ENCODE measurements at regions not wholly inside any gene's neighbourhood (a gene's known extent, or its start where the extent isn't known, plus 50 kb on each side); places are given as distances from the start of the nearest gene placed in this dataset.
"Not testable (repeated sequence)": the region's sequence is repeated elsewhere in the genome, so short reads cannot be mapped to it uniquely, and the experiment has no call there.

DNA sequence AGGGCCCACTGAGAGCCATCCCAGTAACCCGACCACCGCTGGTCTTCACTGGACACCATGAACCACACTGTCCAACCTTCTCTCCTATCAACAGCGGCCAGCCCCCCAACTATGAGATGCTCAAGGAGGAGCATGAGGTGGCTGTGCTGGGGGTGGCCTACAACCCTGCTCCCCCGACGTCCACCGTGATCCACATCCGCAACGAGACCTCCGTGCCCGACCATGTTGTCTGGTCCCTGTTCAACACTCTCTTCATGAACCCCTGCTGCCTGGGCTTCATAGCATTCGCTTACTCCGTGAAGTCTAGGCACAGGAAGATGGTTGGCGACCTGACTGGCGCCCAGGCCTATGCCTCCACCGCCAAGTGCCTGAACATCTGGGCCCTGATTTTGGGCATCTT lies 423.8 kb upstream of the EPHA5 start:
- no peak for DNase-seq

DNA sequence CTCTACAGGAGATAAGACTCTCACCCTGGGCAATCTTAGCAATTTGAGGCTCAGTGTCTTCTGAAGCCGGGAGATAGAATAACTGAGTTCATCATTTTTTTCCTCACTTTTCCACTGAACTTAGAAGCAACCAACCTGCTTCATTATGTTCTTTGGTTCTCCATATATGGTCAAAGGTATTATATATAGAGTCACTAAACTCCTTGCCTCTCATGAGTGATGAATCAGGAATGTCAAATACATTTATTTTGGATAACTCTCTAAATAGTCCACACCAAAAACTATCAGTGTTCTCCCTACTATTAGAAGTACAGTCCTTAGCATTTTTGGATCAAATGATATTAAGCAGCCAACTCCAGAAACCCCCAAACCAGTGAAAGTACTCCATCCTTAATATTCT lies 421.5 kb upstream of the EPHA5 start:
- no peak for DNase-seq

- DNase-seq, result no peak
Measured at GRCh38 chr4:66073961-66074360, 403.7 kb upstream of the EPHA5 start.

DNA sequence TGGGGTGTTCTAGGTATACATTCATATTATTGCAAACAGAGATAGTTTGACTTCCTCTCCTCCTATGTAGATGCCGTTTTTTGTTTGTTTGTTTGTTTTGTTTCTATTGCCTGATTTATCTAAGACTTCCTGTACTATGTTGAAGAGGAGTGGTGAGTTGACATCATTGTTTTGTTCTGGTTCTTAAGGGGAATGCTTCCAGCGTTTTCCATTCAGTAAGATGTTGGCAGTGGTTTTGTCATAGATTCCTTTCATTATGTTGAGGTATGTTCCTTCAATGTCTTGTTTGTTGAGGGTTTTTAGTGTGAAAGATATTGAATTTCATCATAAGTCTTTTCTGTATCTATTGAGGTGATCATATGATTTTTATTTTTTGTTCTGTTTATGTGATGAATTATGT lies 401.6 kb upstream of the EPHA5 start:
- DNase-seq, result no peak

GRCh38 chr4:66062921-66063320 lies 392.6 kb upstream of the EPHA5 start:
- no peak for DNase-seq

GRCh38 chr4:66062044-66062443 lies 391.8 kb upstream of the EPHA5 start:
- no peak for DNase-seq

GRCh38 chr4:66059556-66059955 lies 389.3 kb upstream of the EPHA5 start:
- DNase-seq, result no peak

GRCh38 chr4:66059136-66059535 lies 388.8 kb upstream of the EPHA5 start:
- no peak for DNase-seq

- DNase-seq, result no peak
Measured at GRCh38 chr4:66055999-66056398, 385.7 kb upstream of the EPHA5 start.

DNA sequence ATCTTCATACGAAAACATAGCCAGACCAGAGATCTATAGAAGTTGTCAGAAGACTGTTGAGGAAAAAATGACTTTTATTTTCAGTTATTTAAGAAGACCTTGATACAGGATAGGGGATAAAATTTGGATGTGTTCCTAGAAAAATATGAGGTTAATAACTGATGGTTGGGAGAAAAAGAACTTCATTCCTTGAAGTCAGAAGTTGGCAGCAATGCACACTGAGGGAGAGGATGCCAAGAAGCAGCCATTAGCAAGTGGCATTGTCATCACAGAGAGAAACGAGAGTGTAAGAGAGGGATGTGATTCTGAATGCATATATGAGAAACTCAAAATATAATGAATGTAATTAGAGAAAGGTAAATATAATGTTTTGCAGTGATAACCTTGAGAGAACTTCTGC lies 382.1 kb upstream of the EPHA5 start:
- no peak for DNase-seq

DNA sequence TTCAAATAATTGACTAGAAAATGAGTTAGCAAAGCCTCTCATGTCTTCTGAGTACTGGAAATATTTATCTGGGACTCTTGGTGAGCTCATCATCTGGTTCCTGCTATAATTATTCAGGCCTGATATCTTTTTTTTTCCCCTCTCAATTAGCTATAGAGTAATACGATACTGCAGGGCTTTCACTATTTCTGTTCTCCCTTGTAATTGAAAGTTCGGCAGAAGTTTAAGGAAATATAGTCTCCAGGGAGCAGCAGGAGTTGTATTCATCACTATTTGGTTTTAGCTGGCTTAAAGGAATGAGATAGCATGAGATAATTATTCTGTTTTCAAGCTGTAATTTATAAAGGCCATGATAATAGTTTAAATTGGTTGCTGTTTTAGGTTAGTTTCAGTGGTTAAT lies 378.6 kb upstream of the EPHA5 start:
- DNase-seq, result no peak

DNA sequence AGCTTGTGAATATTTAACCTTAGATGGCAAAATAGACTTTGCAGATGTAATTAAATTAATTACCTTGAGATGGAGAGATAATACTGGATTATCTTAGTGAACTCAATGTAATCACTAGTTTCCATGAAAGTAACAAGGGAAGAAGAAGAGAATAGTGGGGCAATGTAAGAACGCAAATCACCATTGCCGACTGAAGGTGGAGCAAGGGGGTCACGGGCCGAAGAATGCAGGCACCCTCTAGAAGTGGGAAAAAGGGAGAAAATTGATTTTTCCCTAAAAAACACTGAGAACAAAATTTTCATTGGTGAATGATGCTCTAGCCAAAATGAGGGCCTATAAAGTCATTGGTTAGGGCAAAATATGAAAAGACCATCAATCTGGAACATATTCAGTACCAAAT lies 375.6 kb upstream of the EPHA5 start:
- no peak for DNase-seq

DNA sequence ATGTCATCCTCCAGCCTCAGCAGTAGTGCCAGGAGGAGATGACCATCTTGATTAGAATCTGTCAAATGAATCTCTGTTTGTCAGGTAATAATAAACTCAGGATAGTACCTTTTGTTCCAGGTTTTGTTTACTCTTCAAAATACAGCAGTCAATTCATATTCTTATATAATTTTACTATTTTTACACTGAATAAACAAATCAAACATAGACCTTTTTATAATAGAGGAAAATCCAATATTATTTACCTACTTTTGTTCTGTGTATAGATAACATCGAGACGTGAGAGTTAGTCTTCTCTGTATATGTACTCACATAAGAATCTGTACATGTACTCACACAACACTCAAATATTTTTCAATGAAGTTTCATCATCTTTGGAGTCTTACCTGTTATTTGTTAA lies 365.4 kb upstream of the EPHA5 start:
- DNase-seq, result no peak

DNA sequence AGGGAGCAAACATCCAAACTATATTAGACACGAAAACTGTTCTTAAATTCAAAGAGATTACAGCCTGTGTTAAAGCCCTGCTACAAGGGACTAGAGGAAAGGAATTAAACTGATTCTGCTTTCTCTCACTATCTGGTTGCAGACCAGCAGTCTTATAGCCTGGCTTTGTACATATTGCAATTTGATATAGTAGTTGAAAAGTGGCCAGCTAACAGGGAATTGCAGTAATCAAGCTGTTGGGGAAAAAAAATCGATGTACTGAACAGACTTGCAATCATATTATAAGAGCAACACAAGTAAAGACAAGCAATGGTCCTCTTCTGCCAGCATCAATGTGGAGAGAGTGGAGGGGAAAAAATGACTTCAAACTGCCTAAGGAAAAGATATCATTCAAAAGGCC lies 364.4 kb upstream of the EPHA5 start:
- DNase-seq, result no peak

DNA sequence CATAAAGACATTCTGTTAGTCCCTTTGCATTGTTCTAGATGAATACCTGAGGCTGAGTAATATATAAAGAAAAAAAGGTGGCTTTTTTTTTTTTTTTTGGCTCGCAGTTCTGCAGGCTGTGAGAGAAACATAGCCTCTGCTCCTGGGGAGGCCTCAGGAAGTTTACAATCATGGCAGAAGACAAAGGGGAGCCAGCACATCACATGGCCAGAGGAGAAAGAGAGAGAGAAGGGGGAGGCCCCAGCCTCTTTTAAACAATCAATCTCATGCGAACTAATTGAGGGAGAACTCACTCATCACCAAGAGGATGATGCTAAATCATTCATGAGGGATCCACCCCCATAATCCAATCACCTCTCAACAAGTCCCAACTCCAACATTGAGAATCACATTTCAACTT lies 364.0 kb upstream of the EPHA5 start:
- DNase-seq, result no peak

DNA sequence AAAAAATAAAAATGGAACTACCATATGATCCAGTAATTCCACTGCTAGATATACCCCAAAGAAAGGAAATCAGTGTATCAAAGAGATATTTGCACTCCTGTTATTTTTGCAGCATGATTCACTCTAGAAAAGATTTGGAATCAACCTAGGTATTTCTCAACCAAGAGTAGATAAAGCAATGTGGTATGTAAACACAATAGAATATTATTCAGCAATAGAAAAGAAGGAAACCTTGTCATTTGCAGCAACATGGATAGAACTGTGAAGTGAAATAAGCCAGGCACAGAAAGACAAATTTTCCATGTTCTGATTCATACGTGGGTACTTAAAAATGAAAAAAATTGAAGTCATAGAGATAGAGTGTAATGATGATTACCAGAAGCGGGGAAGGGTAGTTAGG lies 362.3 kb upstream of the EPHA5 start:
- DNase-seq, result no peak

DNA sequence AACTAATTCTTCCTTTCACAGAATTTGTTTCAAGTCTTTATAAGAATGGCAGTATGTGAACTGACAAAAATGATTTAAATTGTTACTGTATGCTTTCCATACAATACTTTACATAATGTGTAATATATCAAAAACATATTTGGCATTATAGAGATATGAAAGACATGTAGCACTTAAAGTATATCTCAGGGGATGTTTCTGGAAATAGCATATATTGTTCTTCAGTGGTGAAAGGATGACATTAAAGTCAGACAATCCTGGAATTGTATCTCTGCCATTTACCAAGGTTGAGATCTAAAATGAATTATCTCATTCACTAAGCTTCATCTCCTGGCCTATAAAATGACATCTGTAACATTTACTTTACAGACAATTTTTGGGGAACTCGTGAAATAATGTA lies 358.4 kb upstream of the EPHA5 start:
- DNase-seq, result no peak

- DNase-seq, result no peak
Measured at GRCh38 chr4:66023061-66023460, 352.8 kb upstream of the EPHA5 start.

GRCh38 chr4:66017671-66018070 lies 347.4 kb upstream of the EPHA5 start:
- no peak for DNase-seq

DNA sequence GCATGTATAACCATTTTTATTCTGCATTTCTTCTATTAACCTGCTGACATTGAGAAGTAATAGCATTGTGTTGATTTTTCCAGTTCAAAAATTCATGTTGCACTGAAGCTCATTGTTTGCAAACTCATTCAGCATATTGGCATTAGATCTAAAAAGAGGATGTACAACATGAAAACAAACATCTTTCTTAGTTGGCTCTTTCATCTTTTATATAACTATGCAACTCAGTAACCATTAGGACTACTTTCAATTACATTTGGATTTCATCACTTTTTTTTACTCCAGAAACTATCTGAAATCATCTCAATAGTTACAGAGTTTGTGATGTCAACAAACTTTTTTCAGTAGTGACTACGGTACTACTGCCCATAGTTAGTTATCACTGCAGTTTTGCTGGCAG lies 346.0 kb upstream of the EPHA5 start:
- no peak for DNase-seq

GRCh38 chr4:66014146-66014765 lies 344.0 kb upstream of the EPHA5 start:
- no peak for DNase-seq

- DNase-seq, result no peak
Measured at GRCh38 chr4:66000510-66001117, 330.3 kb upstream of the EPHA5 start.

- DNase-seq, result no peak
Measured at GRCh38 chr4:65999518-65999871, 329.2 kb upstream of the EPHA5 start.

DNA sequence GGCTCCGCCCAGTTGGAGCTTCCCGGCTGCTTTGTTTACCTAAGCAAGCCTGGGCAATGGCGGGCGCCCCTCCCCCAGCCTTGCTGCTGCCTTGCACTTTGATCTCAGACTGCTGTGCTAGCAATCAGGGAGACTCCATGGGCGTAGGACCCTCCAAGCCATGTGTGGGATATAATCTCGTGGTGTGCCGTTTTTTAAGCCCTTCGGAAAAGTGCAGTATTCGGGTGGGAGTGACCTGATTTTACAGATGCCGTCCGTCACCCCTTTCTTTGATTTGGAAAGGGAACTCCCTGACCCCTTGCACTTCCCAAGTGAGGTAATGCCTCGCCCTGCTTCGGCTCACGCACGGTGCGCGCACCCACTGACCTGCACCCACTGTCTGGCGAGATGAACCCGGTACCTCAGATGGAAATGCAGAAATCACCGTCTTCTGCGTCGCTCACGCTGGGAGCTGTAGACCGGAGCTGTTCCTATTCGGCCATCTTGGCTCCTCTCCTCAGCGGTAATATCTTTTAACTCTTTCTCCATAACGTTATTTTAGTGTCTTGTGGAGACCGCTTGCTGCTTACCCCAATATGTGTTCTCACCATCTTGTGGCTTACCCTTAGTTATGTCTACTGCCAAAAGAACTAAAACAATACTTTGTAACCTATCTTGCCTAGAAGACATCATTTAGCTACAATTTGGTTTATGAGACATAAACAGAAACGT lies 328.7 kb upstream of the EPHA5 start:
- not testable (repeated sequence) for DNase-seq

DNA sequence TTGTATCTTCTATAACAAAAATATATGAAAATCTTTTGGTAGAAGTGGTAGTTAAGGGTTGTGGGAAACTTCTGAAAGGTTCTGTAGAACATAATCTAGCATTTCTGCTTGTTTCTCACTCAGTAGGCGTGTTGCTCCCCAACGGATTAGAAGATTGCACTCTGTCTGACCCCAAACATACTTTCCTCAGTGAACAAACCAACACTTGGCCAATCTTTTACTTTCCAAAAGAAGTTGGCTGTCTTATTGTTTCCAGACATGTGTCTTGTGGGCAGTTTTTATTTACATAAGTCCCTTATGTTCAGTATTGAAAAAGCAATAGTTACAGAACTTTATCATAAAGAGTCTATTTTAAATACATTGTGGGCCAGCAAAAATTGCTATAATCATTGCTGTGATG lies 312.8 kb upstream of the EPHA5 start:
- no peak for DNase-seq
